GM04504 (cell line): ENCODE measurements at regions not wholly inside any gene's neighbourhood (a gene's known extent, or its start where the extent isn't known, plus 50 kb on each side); places are given as distances from the start of the nearest gene placed in this dataset.

Source experiments
- DNase-seq: peaks from one replicate; pipeline ENCODE4 v3.0.0-alpha.2; 2012; ENCODE audit warnings: low read depth

GRCh38 chr14:71675126-71675899 is 256.9 kb upstream of the RGS6 start:
- DNase-seq = no peak

- no peak for DNase-seq
These were observed 256.3 kb upstream of the RGS6 start for GRCh38 chr14:71675900-71676287.

GRCh38 chr14:71680736-71681387 is 251.4 kb upstream of the RGS6 start:
- no peak for DNase-seq

- DNase-seq = no peak
These were observed 249.9 kb upstream of the RGS6 start for GRCh38 chr14:71682337-71682736.

GRCh38 chr14:71684323-71684722 is 247.9 kb upstream of the RGS6 start:
- DNase-seq = no peak

GRCh38 chr14:71686677-71687076 is 245.6 kb upstream of the RGS6 start:
- peak; percentile 80 for DNase-seq

GRCh38 chr14:71687166-71687831 is 244.9 kb upstream of the RGS6 start:
- DNase-seq = no peak

GRCh38 chr14:71688576-71688975 is 243.7 kb upstream of the RGS6 start:
- no peak for DNase-seq

GRCh38 chr14:71690478-71690877 is 241.8 kb upstream of the RGS6 start:
- DNase-seq = no peak

GRCh38 chr14:71692496-71692895 is 239.7 kb upstream of the RGS6 start:
- no peak for DNase-seq

- peak; percentile 87 for DNase-seq
These were observed 238.8 kb upstream of the RGS6 start for GRCh38 chr14:71693381-71693780.

- DNase-seq = no peak
These were observed 237.4 kb upstream of the RGS6 start for GRCh38 chr14:71694591-71695530.

GRCh38 chr14:71695611-71696350 is 236.4 kb upstream of the RGS6 start:
- DNase-seq = no peak

- no peak for DNase-seq
These were observed 234.2 kb upstream of the RGS6 start for GRCh38 chr14:71698027-71698426.

- no peak for DNase-seq
These were observed 233.6 kb upstream of the RGS6 start for GRCh38 chr14:71698673-71699072.

- no peak for DNase-seq
These were observed 230.2 kb upstream of the RGS6 start for GRCh38 chr14:71701990-71702389.

- no peak for DNase-seq
These were observed 229.4 kb upstream of the RGS6 start for GRCh38 chr14:71702786-71703185.

- no peak for DNase-seq
These were observed 228.8 kb upstream of the RGS6 start for GRCh38 chr14:71703477-71703876.

GRCh38 chr14:71704210-71704609 is 228.0 kb upstream of the RGS6 start:
- no peak for DNase-seq

GRCh38 chr14:71705460-71705859 is 226.8 kb upstream of the RGS6 start:
- DNase-seq = no peak

- no peak for DNase-seq
These were observed 223.2 kb upstream of the RGS6 start for GRCh38 chr14:71709076-71709475.
